Central memory CD4-positive, alpha-beta T cell (primary cell): ENCODE measurements at regions not wholly inside any gene's neighbourhood (a gene's known extent, or its start where the extent isn't known, plus 50 kb on each side); places are given as distances from the start of the nearest gene placed in this dataset.
"Not testable (repeated sequence)": the region's sequence is repeated elsewhere in the genome, so short reads cannot be mapped to it uniquely, and the experiment has no call there.

ENCODE experiments used
- DNase-seq: peaks from one replicate; pipeline ENCODE4 v3.0.0; 2022

DNA sequence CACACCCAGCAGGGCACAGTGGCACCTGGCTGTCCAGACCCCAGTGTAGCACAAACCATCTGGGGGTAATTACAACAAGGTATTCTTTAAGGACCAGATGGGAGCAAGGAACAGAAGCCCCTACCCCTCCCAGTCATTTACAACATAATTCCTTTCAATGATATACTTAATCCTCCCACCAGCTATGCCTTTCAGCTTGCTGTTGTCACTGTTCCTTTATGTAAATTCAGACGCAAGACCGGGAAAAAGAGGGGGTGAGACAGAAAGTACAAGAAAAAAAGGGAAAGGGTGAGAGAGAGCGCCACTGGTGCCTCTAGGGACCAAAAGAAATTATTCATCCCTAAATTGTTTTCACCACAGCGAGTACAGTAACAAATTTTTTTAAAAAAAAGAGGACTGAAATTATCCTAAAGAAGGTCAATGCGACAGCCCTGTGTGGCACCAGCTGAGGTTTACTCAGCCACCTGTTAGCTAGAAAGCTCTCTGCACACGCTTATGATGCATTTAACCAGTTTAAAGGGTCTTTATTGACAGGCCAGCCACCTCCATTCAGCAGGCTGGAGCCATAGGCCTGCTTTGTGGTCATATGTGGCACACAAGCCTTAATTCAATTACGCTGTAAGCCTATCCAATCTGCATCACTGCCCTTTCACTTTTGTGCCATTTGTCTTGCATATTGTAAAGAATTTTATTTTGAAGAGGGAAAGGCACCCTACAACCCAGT lies 210.2 kb upstream of the ISL1 start:
- DNase-seq, result no peak

- DNase-seq, result no peak
Observed at GRCh38 chr5:51181208-51181894, 201.9 kb upstream of the ISL1 start.

GRCh38 chr5:51185850-51186329 lies 197.4 kb upstream of the ISL1 start:
- DNase-seq, result no peak

GRCh38 chr5:51188001-51188591 lies 195.2 kb upstream of the ISL1 start:
- DNase-seq, result no peak

GRCh38 chr5:51194671-51195070 lies 188.6 kb upstream of the ISL1 start:
- DNase-seq, result no peak

DNA sequence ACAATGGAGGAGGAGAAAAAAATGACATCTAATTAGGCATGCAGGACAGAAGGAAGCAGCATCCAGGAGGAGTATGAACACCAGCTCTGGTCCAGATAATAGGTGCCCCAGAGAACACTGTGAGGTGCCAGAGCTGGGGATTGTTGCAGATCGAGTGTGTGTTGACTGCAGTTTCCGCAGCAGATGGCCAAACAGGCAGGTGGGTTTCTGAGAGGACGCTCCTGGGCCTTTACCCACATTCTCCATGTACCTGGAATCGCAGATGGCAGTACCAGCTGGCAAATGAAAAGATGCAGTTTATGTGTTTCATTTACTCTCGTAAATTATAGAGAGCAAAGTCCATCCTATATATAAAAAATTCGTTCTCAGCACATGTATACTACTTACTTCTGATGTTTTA lies 182.2 kb upstream of the ISL1 start:
- DNase-seq, result no peak

DNA sequence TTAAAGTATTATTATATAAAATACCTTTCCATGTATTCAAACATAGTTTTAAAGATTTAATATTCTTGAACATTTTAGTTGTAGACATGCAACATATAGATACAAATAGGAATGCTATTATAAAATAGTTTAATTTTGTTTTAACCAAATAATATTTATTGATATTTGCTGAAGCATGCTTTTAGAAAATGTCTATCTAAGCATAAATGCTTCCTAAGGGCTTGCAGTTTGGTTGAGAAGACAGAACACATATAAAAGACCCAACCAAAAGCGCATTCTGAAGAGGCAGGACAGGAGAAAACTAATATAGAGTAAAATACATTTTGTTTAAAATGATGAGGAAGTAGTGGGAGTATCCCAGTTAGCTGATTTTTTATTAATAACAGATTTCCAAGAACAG lies 181.5 kb upstream of the ISL1 start:
- no peak for DNase-seq

DNA sequence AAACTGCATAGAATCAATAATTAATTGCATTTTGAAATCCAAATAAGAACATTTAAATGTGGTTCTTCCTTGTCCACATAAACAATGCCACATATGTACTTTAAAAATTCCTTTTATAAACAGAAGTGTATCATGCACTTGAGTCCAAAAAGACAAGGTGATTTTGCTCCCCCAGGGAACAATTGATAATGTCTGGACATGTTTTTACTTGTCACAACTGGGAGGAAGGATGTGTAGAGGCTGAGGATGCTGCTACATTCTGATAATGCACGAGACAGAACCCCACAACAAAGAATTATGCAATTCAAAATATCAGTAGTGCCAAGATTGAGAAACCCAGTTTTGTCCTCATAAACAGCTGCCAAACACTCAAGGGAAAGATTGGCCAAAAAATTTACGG lies 181.1 kb upstream of the ISL1 start:
- DNase-seq, result no peak

- no peak for DNase-seq
Observed at GRCh38 chr5:51203598-51203997, 179.7 kb upstream of the ISL1 start.

GRCh38 chr5:51208296-51208695 lies 175.0 kb upstream of the ISL1 start:
- DNase-seq, result no peak

DNA sequence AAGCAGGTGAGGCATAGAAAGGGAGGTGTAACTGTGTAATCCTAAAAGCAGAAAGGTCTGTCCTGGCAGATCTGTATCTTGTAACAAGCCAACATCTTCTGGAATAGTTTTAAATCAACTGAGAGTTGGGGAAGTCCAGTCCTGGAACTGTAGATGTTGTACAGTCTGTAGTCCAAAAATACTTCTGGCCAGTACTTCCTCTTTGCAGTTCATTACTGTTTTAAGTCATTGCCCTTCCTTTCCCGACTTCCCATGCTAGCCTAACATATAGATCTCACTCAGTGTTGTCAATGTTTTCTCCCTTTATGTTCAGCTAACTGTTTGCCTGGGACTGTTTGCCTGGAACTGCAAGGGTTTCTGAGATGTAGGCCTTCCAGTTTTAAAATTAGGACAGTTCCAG lies 168.5 kb upstream of the ISL1 start:
- no peak for DNase-seq

DNA sequence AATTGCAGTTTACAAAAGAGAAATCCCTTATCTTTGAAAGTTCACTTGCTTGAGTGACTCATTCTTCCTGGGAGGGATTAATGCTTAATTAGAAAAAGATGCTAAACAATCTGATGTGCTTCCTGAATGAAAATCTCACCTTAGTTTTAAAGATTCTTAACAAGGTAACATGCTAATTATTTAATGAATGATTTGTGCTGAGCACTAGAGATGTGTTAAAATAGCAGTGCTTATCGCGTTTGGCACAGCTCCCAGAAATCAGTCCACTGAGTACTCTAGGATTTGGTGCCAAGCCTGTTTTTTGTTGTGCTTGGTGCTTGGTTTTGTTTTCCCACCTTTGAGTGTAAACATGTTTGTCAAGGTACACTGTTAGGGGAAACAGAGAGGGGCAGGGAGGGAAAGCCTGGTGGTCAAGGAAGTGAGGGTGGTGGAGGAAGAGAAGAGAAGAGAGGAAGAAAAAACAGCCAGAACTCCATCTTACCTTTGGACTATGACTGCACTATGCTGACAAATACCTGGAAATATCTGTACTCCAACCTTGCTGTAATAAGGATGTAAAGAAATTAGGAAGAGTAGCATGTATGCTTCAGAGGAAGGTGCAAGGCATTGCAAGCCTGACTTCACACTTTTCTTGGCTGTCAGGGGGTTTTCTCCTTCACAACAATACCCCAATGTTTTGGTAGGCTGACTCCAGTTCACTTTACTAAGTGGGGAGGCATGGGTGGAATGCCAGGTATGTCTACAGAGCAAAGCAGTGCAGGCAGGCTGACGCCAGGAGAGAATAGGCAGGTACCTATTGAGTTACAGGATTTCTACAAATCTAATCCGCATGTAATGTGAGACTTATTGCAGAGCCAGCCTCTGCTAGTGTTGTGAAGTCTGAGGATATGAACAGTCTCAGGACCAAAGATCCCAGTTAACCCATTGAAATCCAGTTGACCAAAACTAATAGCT lies 157.2 kb upstream of the ISL1 start:
- no peak for DNase-seq

GRCh38 chr5:51227963-51228470 lies 155.2 kb upstream of the ISL1 start:
- no peak for DNase-seq

GRCh38 chr5:51230336-51230735 lies 152.9 kb upstream of the ISL1 start:
- no peak for DNase-seq

DNA sequence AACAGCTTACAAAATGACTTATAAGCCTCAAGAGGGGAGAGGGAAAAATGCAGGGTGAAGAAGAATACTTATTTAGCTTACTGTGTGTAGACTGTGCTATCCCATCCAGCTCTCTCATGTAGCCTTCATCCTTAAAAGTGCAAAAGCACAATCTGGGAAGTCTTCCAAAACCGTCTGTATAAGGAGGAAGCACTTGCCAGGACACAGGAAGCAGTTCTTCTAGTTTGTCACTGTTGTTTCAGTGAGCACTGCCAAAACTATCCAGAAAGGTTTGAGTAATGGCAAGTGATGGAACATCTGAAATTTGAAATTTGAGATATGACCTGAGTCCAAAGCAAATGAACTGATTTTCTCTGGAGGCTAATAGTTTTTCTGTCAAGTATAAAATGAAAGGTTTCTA lies 140.8 kb upstream of the ISL1 start:
- no peak for DNase-seq

DNA sequence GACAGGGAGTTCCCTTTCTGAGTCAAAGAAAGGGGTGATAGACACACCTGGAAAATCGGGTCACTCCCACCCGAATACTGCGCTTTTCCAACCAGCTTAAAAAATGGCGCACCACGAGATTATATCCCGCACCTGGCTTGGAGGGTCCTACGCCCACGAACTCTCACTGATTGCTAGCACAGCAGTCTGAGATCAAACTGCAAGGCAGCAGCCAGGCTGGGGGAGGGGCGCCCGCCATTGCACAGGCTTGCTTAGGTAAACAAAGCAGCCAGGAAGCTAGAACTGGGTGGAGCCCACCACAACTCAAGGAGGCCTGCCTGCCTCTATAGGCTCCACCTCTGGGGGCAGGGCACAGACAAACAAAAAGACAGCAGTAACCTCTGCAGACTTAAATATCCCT lies 132.3 kb upstream of the ISL1 start:
- not testable (repeated sequence) for DNase-seq

GRCh38 chr5:51271261-51271660 lies 112.0 kb upstream of the ISL1 start:
- no peak for DNase-seq

GRCh38 chr5:51273021-51273420 lies 110.2 kb upstream of the ISL1 start:
- no peak for DNase-seq

DNA sequence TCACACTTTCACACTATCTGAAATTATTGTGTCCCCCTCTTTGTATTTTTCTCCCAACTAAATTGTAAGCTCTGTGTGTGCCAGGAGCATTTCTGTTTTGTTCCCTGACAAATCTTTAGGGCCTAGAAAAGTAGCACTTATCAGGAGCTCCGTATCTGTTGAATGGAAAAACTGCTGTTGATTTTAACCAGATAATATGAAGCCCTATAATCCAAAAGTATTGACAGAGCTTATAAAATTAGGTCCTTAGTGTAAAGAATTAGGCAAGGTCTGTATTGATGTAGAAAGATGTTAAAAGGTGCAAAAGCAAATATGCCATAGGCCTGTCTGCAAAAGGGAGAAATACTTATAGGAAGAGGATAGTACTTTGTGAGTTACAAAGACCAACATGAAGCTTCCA lies 109.4 kb upstream of the ISL1 start:
- DNase-seq, result no peak

GRCh38 chr5:51275428-51275827 lies 107.8 kb upstream of the ISL1 start:
- DNase-seq, result no peak

DNA sequence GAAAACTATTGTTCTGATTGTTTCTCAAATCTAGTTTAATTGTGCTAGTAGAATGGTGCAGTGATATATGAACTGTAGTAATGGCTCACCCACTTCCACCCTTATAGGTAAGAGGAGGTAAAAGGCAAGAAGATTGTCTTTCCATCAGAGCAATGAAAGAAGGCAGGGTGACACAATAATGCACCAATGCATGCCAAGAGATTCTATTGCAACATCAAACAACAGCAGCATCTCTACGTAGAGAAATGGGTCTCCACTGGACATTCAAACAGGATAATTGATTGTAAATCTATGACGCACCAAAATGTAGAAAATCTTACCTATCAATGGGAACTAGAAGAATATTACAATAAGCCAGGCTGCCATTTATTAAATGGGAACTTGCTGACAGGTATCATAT lies 107.0 kb upstream of the ISL1 start:
- DNase-seq, result no peak

DNA sequence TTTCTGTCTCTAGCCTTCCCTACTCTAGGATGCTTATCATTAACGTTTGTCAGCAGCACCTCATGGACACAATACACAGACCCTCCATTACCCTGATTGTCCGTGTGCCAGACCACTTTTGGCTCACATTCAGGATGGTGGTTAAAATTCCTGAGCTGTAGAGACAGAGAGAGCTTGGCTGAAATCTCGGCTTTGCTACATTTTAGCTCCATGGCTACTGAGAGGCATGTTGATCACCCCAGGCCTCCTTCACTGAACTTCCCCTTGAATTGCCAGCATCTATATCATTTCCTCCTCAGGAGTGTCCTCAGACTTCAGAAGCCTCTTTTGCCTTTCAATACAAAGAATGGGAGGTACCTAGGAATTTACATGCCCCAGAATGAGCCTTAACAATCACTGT lies 104.7 kb upstream of the ISL1 start:
- no peak for DNase-seq
